Gastroesophageal sphincter (tissue), 4 donors: ENCODE measurements at regions not wholly inside any gene's neighbourhood (a gene's known extent, or its start where the extent isn't known, plus 50 kb on each side); places are given as distances from the start of the nearest gene placed in this dataset.

Experiments used
- ATAC-seq: fragments of 150-250 bp; one replicate; pipeline ENCODE4 v1.9.1; 2016; ENCODE audit warnings: mild to moderate bottlenecking, moderate library complexity
- H3K27ac ChIP-seq, 4 donors: fragments of 200-600 bp; sonication (generic) in 3 of 4; 1 replicate in 3 of 4; 2 replicates in 1 of 4; pipeline ENCODE4 v1.5.1; 2016 to 2019
- H3K27me3 ChIP-seq: fragments of 200-600 bp; sonication (generic); one replicate; pipeline ENCODE4 v1.5.1; 2019
- H3K36me3 ChIP-seq, 2 donors: fragments of 200-600 bp; sonication (generic); one replicate each; pipeline ENCODE4 v1.5.1; 2019; ENCODE audit warnings: control low read depth in 1 of 2
- H3K4me1 ChIP-seq, 3 donors: fragments of 200-600 bp; sonication (generic); 1 replicate in 2 of 3; 2 replicates in 1 of 3; pipeline ENCODE4 v1.5.1; 2016 to 2019; ENCODE audit warnings: control low read depth in 2 of 3
- H3K4me3 ChIP-seq, 2 donors: fragments of 200-600 bp; sonication (generic); one replicate each; pipeline ENCODE4 v1.5.1; 2019; ENCODE audit warnings: mild to moderate bottlenecking in 1 of 2, moderate library complexity in 1 of 2
- H3K9me3 ChIP-seq, 3 donors: fragments of 200-600 bp; sonication (generic); one replicate each; pipeline ENCODE4 v1.5.1; 2017 to 2019; ENCODE audit warnings: control low read depth in 2 of 3
- CTCF ChIP-seq, 4 experiments: fragments of 200-600 bp in 2 of 4; fragments of 450-650 bp in 2 of 4; sonication (generic) in 1 of 4; IDR thresholded peaks; one replicate each; pipeline ENCODE4 v1.5.1; 2017 to 2019; ENCODE audit warnings: antibody characterized with exemption in 4 of 4, mild to moderate bottlenecking in 2 of 4, moderate library complexity in 2 of 4
- EP300 ChIP-seq: sonication (generic); formaldehyde crosslinking; IDR thresholded peaks from one replicate; pipeline ENCODE4 v1.6.1; 2017; ENCODE audit warnings: antibody characterized with exemption, mild to moderate bottlenecking
- POLR2A ChIP-seq, 2 donors: fragments of 450-650 bp; IDR thresholded peaks; one replicate each; pipeline ENCODE4 v1.6.1; 2017; ENCODE audit warnings: antibody characterized with exemption in 2 of 2, mild to moderate bottlenecking in 2 of 2, moderate library complexity in 1 of 2
- POLR2AphosphoS5 ChIP-seq: sonication (generic); formaldehyde crosslinking; IDR thresholded peaks from one replicate; pipeline ENCODE4 v1.6.1; 2017; ENCODE audit warnings: antibody characterized with exemption
- WGBS, 2 donors: methylation state at CpG; one replicate each; pipeline ENCODE4 v1.1.5; 2018; ENCODE audit warnings: low coverage in 1 of 2; 5-methylcytosine and 5-hydroxymethylcytosine counted together

GRCh38 chr1:112316254-112316913, 79.6 kb upstream of the CTTNBP2NL start:
- WGBS, 2 donors, result 47 to 60% methylated on average over 7 to 8 of the region's 8 CpGs
- peak; percentile 57 for ATAC-seq
- Histone ChIP-seq H3K4me3 (no peak overlapping the region), H3K27me3 (no peaks in the 10 kb centered on the region), H3K4me1 (peaks cover 5 to 80% (median 11%) of the 10 kb centered on the region in 3 donors), H3K27ac (peak overlapping the region; percentile 36 to 81 (median 69)), H3K36me3 (no peaks in the 10 kb centered on the region), H3K9me3 (no peaks in the 10 kb centered on the region)
- TF ChIP-seq EP300, result no peak
- TF ChIP-seq POLR2AphosphoS5, result no peak
- no peak for TF ChIP-seq CTCF (IDR thresholded peaks at IDR 0.05)
- no peak for TF ChIP-seq POLR2A (IDR thresholded peaks at IDR 0.05)

- 0 to 3% methylated on average over 2 of the region's 2 CpGs for WGBS, 2 donors
- TF ChIP-seq POLR2AphosphoS5 (peak; percentile 78), POLR2A (IDR thresholded peaks at IDR 0.05) (no peak), CTCF (IDR thresholded peaks at IDR 0.05) (no peak)
- Histone ChIP-seq H3K4me1 (peaks cover 5 to 79% (median 11%) of the 10 kb centered on the region in 3 donors), H3K27me3 (no peaks in the 10 kb centered on the region), H3K4me3 (no peak overlapping the region), H3K36me3 (no peaks in the 10 kb centered on the region), H3K27ac (peak overlapping the region; percentile 60 to 81 (median 78)), H3K9me3 (no peaks in the 10 kb centered on the region)
- ATAC-seq, result peak; percentile 39
Measured at GRCh38 chr1:112317140-112317539, 78.9 kb upstream of the CTTNBP2NL start.

GRCh38 chr1:112317611-112318062, 78.4 kb upstream of the CTTNBP2NL start:
- TF ChIP-seq POLR2AphosphoS5 (peak; percentile 7), POLR2A (IDR thresholded peaks at IDR 0.05) (no peak)
- peak; percentile 60 for ATAC-seq
- Histone ChIP-seq H3K36me3 (no peaks in the 10 kb centered on the region), H3K4me3 (peak overlapping the region in 1 of 2 donors; percentile 9), H3K27me3 (no peaks in the 10 kb centered on the region), H3K9me3 (no peaks in the 10 kb centered on the region), H3K27ac (peak overlapping the region; percentile 60 to 81 (median 78)), H3K4me1 (peaks cover 5 to 74% (median 11%) of the 10 kb centered on the region in 3 donors)
- 18 to 24% methylated on average over 5 to 6 of the region's 6 CpGs for WGBS, 2 donors

GRCh38 chr1:112318263-112318662, 77.8 kb upstream of the CTTNBP2NL start:
- Histone ChIP-seq H3K27me3 (no peaks in the 10 kb centered on the region), H3K9me3 (no peaks in the 10 kb centered on the region), H3K4me1 (peaks cover 5 to 68% (median 13%) of the 10 kb centered on the region in 3 donors), H3K36me3 (no peaks in the 10 kb centered on the region), H3K4me3 (no peak overlapping the region), H3K27ac (peak overlapping the region; percentile 60 to 81 (median 78))
- WGBS, 2 donors, result 25 to 71% methylated on average over 2 of the region's 2 CpGs
- TF ChIP-seq POLR2A (IDR thresholded peaks at IDR 0.05), result no peak
- TF ChIP-seq EP300, result no peak
- TF ChIP-seq CTCF (IDR thresholded peaks at IDR 0.05), result no peak
- TF ChIP-seq POLR2AphosphoS5, result no peak
- no peak for ATAC-seq

- Histone ChIP-seq H3K9me3 (no peaks in the 10 kb centered on the region), H3K4me1 (peaks cover 5 to 62% (median 15%) of the 10 kb centered on the region in 3 donors)
- WGBS, 2 donors, result 46 to 66% methylated on average over 2 to 3 of the region's 3 CpGs
Measured at GRCh38 chr1:112318698-112319370, 77.2 kb upstream of the CTTNBP2NL start.

More at GRCh38 chr1:112318698-112319370, 77.2 kb upstream of the CTTNBP2NL start:
- TF ChIP-seq CTCF (IDR thresholded peaks at IDR 0.05) (no peak), POLR2A (IDR thresholded peaks at IDR 0.05) (no peak), EP300 (no peak), POLR2AphosphoS5 (no peak)
- Histone ChIP-seq H3K27me3 (no peaks in the 10 kb centered on the region), H3K4me3 (no peak overlapping the region), H3K36me3 (no peaks in the 10 kb centered on the region), H3K27ac (peak overlapping the region; percentile 60 to 81 (median 78))
- ATAC-seq, result no peak
